OCI-LY1 (cell line): ENCODE measurements at regions not wholly inside any gene's neighbourhood (a gene's known extent, or its start where the extent isn't known, plus 50 kb on each side); places are given as distances from the start of the nearest gene placed in this dataset.

Source experiments
- H2AFZ ChIP-seq: fragments of 200-600 bp; sonication (generic), shearing (Covaris generic); 2 replicates; pipeline ENCODE4 v1.6.0; 2014; ENCODE audit warnings: antibody characterized with exemption, mild to moderate bottlenecking, low read length
- H3F3A ChIP-seq: fragments of 200-600 bp; sonication (generic), shearing (Covaris generic); 2 replicates; pipeline ENCODE4 v1.6.0; 2014; ENCODE audit warnings: mild to moderate bottlenecking, antibody characterized with exemption, low read length, moderate library complexity; ENCODE audit not compliant: insufficient read depth
- H3K27ac ChIP-seq: fragments of 200-600 bp; sonication (generic); 2 replicates; pipeline ENCODE4 v1.5.1; 2014; ENCODE audit warnings: low read length, mixed run types, mild to moderate bottlenecking, low read depth; ENCODE audit not compliant: poor library complexity, severe bottlenecking
- H3K27me3 ChIP-seq: fragments of 200-600 bp; sonication (generic); 2 replicates; pipeline ENCODE4 v1.6.0; 2014; ENCODE audit warnings: antibody characterized with exemption, mild to moderate bottlenecking, low read length, moderate library complexity; ENCODE audit not compliant: insufficient read depth
- H3K36me3 ChIP-seq: fragments of 200-600 bp; sonication (generic); 2 replicates; pipeline ENCODE4 v1.6.1; 2014; ENCODE audit warnings: mild to moderate bottlenecking, antibody characterized with exemption, low read length, moderate library complexity, mixed read lengths; ENCODE audit not compliant: insufficient read depth
- H3K4me1 ChIP-seq: fragments of 200-600 bp; sonication (generic); 2 replicates; pipeline ENCODE4 v1.5.1; 2014; ENCODE audit warnings: mild to moderate bottlenecking, low read length, moderate library complexity; ENCODE audit not compliant: insufficient read depth, severe bottlenecking
- H3K4me2 ChIP-seq: fragments of 200-600 bp; sonication (generic), shearing (Covaris generic); 2 replicates; pipeline ENCODE4 v1.6.1; 2014; ENCODE audit warnings: low read length
- H3K4me3 ChIP-seq: fragments of 200-600 bp; sonication (generic); 2 replicates; pipeline ENCODE4 v1.5.1; 2014; ENCODE audit warnings: low read length, low read depth, mild to moderate bottlenecking, mixed read lengths; ENCODE audit not compliant: poor library complexity, severe bottlenecking
- H3K79me2 ChIP-seq: fragments of 200-600 bp; shearing (Covaris generic); 2 replicates; pipeline ENCODE4 v1.6.1; 2016; ENCODE audit warnings: mixed run types, low read length, mixed read lengths; ENCODE audit not compliant: insufficient read depth
- H3K9ac ChIP-seq: fragments of 200-600 bp; sonication (generic), shearing (Covaris generic); 2 replicates; pipeline ENCODE4 v1.6.1; 2014; ENCODE audit warnings: mild to moderate bottlenecking, low read length, mixed read lengths
- H3K9me2 ChIP-seq: fragments of 200-600 bp; sonication (generic), shearing (Covaris generic); 2 replicates; pipeline ENCODE4 v1.6.1; 2014; ENCODE audit warnings: low read depth, mild to moderate bottlenecking, low read length, mixed read lengths
- H3K9me3 ChIP-seq: fragments of 200-600 bp; shearing (Covaris generic); 2 replicates; pipeline ENCODE4 v1.6.1; 2014; ENCODE audit warnings: low read length, mixed read lengths
- H4K20me1 ChIP-seq: fragments of 200-600 bp; sonication (generic), shearing (Covaris generic); 2 replicates; pipeline ENCODE4 v1.6.0; 2016; ENCODE audit warnings: mild to moderate bottlenecking, low read length; ENCODE audit not compliant: insufficient read depth
- EZH2 ChIP-seq: fragments of 200-600 bp; sonication (generic), shearing (Covaris generic); IDR thresholded peaks from 2 replicates; pipeline ENCODE4 v1.8.0; 2017; ENCODE audit warnings: borderline replicate concordance, mixed run types, mild to moderate bottlenecking, antibody characterized with exemption, low read length, moderate library complexity, mixed read lengths
- TF ChIP-seq, protein P1 (sequence below): fragments of 200-600 bp; sonication (generic), shearing (Covaris generic); IDR thresholded peaks from 2 replicates; pipeline ENCODE4 v1.5.1; 2017; ENCODE audit warnings: mild to moderate bottlenecking, antibody characterized with exemption, low read length, moderate library complexity, mixed read lengths

GRCh38 chr2:41826921-41827320 is 220.9 kb upstream of the PKDCC start:
- TF ChIP-seq, protein P1, sequence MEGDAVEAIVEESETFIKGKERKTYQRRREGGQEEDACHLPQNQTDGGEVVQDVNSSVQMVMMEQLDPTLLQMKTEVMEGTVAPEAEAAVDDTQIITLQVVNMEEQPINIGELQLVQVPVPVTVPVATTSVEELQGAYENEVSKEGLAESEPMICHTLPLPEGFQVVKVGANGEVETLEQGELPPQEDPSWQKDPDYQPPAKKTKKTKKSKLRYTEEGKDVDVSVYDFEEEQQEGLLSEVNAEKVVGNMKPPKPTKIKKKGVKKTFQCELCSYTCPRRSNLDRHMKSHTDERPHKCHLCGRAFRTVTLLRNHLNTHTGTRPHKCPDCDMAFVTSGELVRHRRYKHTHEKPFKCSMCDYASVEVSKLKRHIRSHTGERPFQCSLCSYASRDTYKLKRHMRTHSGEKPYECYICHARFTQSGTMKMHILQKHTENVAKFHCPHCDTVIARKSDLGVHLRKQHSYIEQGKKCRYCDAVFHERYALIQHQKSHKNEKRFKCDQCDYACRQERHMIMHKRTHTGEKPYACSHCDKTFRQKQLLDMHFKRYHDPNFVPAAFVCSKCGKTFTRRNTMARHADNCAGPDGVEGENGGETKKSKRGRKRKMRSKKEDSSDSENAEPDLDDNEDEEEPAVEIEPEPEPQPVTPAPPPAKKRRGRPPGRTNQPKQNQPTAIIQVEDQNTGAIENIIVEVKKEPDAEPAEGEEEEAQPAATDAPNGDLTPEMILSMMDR = no peak
- TF ChIP-seq EZH2 = no peak
- H3K79me2 ChIP-seq = no peaks in the 10 kb centered on the region

DNA sequence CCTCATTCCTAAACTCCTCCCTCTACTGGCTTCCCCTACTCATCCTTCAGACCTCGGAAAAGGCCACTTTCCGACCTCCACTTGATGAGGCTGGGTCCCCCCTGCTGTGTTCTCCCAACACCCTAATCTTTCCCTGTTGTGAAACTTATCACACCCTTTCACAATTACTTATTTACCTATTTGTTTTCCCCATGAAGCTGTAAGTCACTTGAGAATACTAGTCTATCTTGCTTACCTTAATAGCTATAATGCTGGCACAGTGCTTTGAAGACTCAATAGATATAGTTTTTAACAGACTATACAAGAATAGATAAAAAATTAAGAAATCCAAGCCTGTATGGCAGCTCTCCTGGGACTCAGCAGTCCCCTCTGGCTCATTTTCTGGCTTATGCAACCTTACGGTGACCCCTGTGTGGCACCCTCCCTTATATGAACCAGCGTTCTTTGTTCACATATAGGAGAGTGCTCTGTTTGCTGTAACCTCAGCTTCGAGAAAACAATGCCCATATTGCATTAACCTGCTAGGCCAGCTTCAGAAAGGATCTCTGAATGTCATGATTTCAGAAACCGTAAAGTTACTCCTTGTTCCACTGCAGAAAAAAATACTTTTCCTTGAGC is 220.4 kb upstream of the PKDCC start:
- H3K79me2 ChIP-seq = no peaks in the 10 kb centered on the region
- no peaks in the 10 kb centered on the region for H3K9me3 ChIP-seq
- no peaks in the 10 kb centered on the region for H3K9me2 ChIP-seq
- TF ChIP-seq, protein P1 = no peak
- TF ChIP-seq EZH2 = no peak
- no peaks in the 10 kb centered on the region for H3K27me3 ChIP-seq
- no peak overlapping the region for H2AFZ ChIP-seq
- no peaks in the 10 kb centered on the region for H3K36me3 ChIP-seq
- no peak overlapping the region for H3K27ac ChIP-seq
- no peaks in the 10 kb centered on the region for H4K20me1 ChIP-seq
- H3K4me1 ChIP-seq = no peaks in the 10 kb centered on the region
- no peak overlapping the region for H3K4me2 ChIP-seq
- H3K9ac ChIP-seq = no peak overlapping the region
- H3F3A ChIP-seq = no peaks in the 10 kb centered on the region
- H3K4me3 ChIP-seq = no peak overlapping the region

More at GRCh38 chr2:41826921-41827320, 220.9 kb upstream of the PKDCC start:
- Histone ChIP-seq H2AFZ (no peak overlapping the region), H3K36me3 (no peaks in the 10 kb centered on the region), H3K9me3 (no peaks in the 10 kb centered on the region), H3F3A (no peaks in the 10 kb centered on the region), H3K27ac (no peak overlapping the region), H3K4me3 (no peak overlapping the region), H3K4me2 (no peak overlapping the region), H3K4me1 (no peaks in the 10 kb centered on the region), H3K9me2 (no peaks in the 10 kb centered on the region), H3K9ac (no peak overlapping the region), H3K27me3 (no peaks in the 10 kb centered on the region), H4K20me1 (no peaks in the 10 kb centered on the region)

DNA sequence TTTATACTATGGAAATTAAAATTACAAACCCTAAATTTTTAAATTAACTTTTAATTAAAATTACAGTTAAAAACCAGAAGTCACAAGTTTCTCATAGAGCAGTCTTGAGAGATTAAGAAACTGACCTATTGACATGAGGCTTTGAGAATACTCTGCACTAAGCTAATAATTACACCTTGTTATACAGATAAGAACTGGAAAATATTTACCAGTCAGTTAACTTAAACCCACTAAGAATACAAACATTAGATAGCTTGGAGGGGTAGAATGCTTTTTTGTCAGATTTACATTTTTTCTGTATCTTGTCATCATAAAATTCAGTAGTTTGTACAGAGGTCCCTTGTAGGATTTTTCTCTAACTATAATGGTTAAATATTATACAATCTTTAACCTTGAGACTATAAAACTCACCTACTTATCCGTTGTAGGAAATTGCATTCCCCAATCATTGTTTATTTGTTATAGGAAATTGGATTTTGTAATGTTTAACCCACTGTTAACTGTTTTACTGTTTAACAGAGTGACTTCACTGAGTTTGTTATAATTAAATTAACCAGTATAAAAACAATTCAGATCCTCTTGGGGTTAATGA is 219.7 kb upstream of the PKDCC start:
- H3K27me3 ChIP-seq = no peaks in the 10 kb centered on the region
- no peak overlapping the region for H3K27ac ChIP-seq
- no peak overlapping the region for H2AFZ ChIP-seq
- H3F3A ChIP-seq = no peaks in the 10 kb centered on the region
- H3K4me1 ChIP-seq = no peaks in the 10 kb centered on the region
- H3K4me2 ChIP-seq = no peak overlapping the region
- H3K79me2 ChIP-seq = no peaks in the 10 kb centered on the region
- H3K36me3 ChIP-seq = no peaks in the 10 kb centered on the region
- H3K9ac ChIP-seq = no peak overlapping the region
- TF ChIP-seq EZH2 = no peak
- TF ChIP-seq, protein P1 = no peak
- H3K9me2 ChIP-seq = no peaks in the 10 kb centered on the region
- H3K4me3 ChIP-seq = no peak overlapping the region
- no peaks in the 10 kb centered on the region for H3K9me3 ChIP-seq
- H4K20me1 ChIP-seq = no peaks in the 10 kb centered on the region
